Stimulated activated memory B cell treated with anti-CD40 and anti-IgM and Interleukin-4, amounts not matched to agents 10 μg/mL and 1 μg/mL and 100 μg/mL, for 72 hours (primary cell): ENCODE measurements at regions not wholly inside any gene's neighbourhood (a gene's known extent, or its start where the extent isn't known, plus 50 kb on each side); places are given as distances from the start of the nearest gene placed in this dataset.
"Not testable (repeated sequence)": the region's sequence is repeated elsewhere in the genome, so short reads cannot be mapped to it uniquely, and the experiment has no call there.

Experiments used
- ATAC-seq: fragments of 150-1000 bp; cut with Tn5 transposase; 2 replicates; pipeline ENCODE4 v1.10.0; 2021
- H3K27ac Mint-ChIP-seq: one replicate; pipeline ENCODE4 v1.8.0; 2022; ENCODE audit warnings: mild to moderate bottlenecking, mixed read lengths
- H3K27me3 Mint-ChIP-seq: one replicate; pipeline ENCODE4 v1.8.0; 2022; ENCODE audit warnings: mixed read lengths
- H3K36me3 Mint-ChIP-seq: one replicate; pipeline ENCODE4 v1.8.0; 2022; ENCODE audit warnings: mixed read lengths
- H3K4me1 Mint-ChIP-seq: one replicate; pipeline ENCODE4 v1.8.0; 2022; ENCODE audit warnings: mixed read lengths
- H3K4me3 Mint-ChIP-seq: one replicate; pipeline ENCODE4 v1.8.0; 2022; ENCODE audit warnings: mild to moderate bottlenecking, moderate library complexity, mixed read lengths
- H3K9me3 Mint-ChIP-seq: one replicate; pipeline ENCODE4 v1.8.0; 2022; ENCODE audit warnings: mixed read lengths

GRCh38 chr12:65744236-65744840 is 79.9 kb upstream of the HMGA2 start:
- not testable (repeated sequence) for H3K4me3 Mint-ChIP-seq
- peaks cover 49% of the 10 kb centered on the region for H3K27me3 Mint-ChIP-seq

DNA sequence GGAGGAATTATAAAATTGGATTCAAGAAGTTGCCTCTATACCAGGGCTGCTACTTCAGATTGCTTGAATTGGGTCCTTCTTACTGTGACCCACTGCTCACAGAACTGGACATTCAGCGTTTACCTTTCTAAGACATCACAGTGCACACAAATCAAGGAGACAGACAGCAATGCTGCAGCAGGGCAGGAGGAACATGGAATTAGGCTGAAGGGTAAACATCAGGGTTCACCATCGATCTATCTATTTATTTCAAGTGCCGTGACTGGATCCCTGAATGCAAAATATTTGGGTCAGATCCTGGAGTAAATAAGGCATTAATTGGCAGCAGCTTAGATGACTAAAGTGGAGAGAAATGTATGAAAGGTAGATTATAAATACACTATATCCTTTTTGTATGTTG is 76.9 kb upstream of the HMGA2 start:
- no peak for ATAC-seq
- Mint-ChIP-seq H3K4me3 (no peak overlapping the region), H3K9me3 (no peaks in the 10 kb centered on the region), H3K27ac (no peak overlapping the region), H3K27me3 (peaks cover 21% of the 10 kb centered on the region), H3K36me3 (no peaks in the 10 kb centered on the region), H3K4me1 (no peaks in the 10 kb centered on the region)

More at GRCh38 chr12:65744236-65744840, 79.9 kb upstream of the HMGA2 start:
- not testable (repeated sequence) for ATAC-seq, H3K27ac Mint-ChIP-seq, H3K9me3 Mint-ChIP-seq, H3K36me3 Mint-ChIP-seq
- peaks cover 17% of the 10 kb centered on the region for H3K4me1 Mint-ChIP-seq

GRCh38 chr12:65748332-65748731 is 76.0 kb upstream of the HMGA2 start:
- H3K4me3 Mint-ChIP-seq, result no peak overlapping the region

DNA sequence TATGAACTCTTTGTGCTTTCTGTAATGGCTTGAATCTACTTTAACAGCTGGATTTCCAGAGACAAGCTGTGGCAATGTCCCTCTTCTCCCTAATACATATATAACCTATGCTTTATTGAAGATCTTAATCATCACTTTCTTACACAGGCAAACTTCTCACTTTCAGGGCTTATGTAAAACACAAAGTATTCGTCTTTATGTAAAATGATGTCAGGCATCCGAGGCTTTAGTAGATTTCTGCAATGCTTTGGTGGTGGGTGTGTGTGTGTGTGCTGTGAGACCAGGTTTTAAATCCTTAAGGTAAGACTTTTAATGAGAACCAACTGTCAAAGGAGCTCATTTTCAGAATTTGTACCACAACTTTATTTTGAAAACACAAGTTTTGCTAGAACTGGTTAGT is 70.0 kb upstream of the HMGA2 start:
- no peak for ATAC-seq
- Mint-ChIP-seq H3K4me1 (no peaks in the 10 kb centered on the region), H3K27me3 (peaks cover 3% of the 10 kb centered on the region), H3K27ac (no peak overlapping the region), H3K9me3 (no peaks in the 10 kb centered on the region), H3K4me3 (no peak overlapping the region), H3K36me3 (no peaks in the 10 kb centered on the region)

More at GRCh38 chr12:65748332-65748731, 76.0 kb upstream of the HMGA2 start:
- no peaks in the 10 kb centered on the region for H3K36me3 Mint-ChIP-seq
- H3K4me1 Mint-ChIP-seq, result no peaks in the 10 kb centered on the region
- H3K27me3 Mint-ChIP-seq, result peaks cover 11% of the 10 kb centered on the region
- no peak for ATAC-seq
- H3K9me3 Mint-ChIP-seq, result no peaks in the 10 kb centered on the region
- no peak overlapping the region for H3K27ac Mint-ChIP-seq

GRCh38 chr12:65754744-65755595 is 69.3 kb upstream of the HMGA2 start:
- Mint-ChIP-seq H3K9me3 (no peaks in the 10 kb centered on the region), H3K36me3 (no peaks in the 10 kb centered on the region), H3K27me3 (no peaks in the 10 kb centered on the region), H3K4me3 (no peak overlapping the region), H3K4me1 (no peaks in the 10 kb centered on the region), H3K27ac (no peak overlapping the region)
- ATAC-seq, result no peak

- H3K27me3 Mint-ChIP-seq, result peaks cover 4% of the 10 kb centered on the region
- no peaks in the 10 kb centered on the region for H3K4me1 Mint-ChIP-seq
- H3K36me3 Mint-ChIP-seq, result no peaks in the 10 kb centered on the region
- no peak overlapping the region for H3K4me3 Mint-ChIP-seq
- H3K9me3 Mint-ChIP-seq, result no peaks in the 10 kb centered on the region
- no peak for ATAC-seq
- no peak overlapping the region for H3K27ac Mint-ChIP-seq
Observed at GRCh38 chr12:65755596-65755978, 68.7 kb upstream of the HMGA2 start.

- ATAC-seq, result no peak
- no peaks in the 10 kb centered on the region for H3K9me3 Mint-ChIP-seq
- H3K4me1 Mint-ChIP-seq, result no peaks in the 10 kb centered on the region
- H3K27me3 Mint-ChIP-seq, result peaks cover 10% of the 10 kb centered on the region
- no peak overlapping the region for H3K4me3 Mint-ChIP-seq
- H3K36me3 Mint-ChIP-seq, result no peaks in the 10 kb centered on the region
- no peak overlapping the region for H3K27ac Mint-ChIP-seq
Observed at GRCh38 chr12:65756267-65756666, 68.0 kb upstream of the HMGA2 start.

- Mint-ChIP-seq H3K4me1 (no peaks in the 10 kb centered on the region), H3K27me3 (peaks cover 10% of the 10 kb centered on the region), H3K9me3 (no peaks in the 10 kb centered on the region), H3K36me3 (no peaks in the 10 kb centered on the region), H3K27ac (no peak overlapping the region), H3K4me3 (no peak overlapping the region)
- peak; percentile 75 for ATAC-seq
Observed at GRCh38 chr12:65756956-65757511, 67.2 kb upstream of the HMGA2 start.

GRCh38 chr12:65758401-65758800 is 65.9 kb upstream of the HMGA2 start:
- peaks cover 10% of the 10 kb centered on the region for H3K27me3 Mint-ChIP-seq

DNA sequence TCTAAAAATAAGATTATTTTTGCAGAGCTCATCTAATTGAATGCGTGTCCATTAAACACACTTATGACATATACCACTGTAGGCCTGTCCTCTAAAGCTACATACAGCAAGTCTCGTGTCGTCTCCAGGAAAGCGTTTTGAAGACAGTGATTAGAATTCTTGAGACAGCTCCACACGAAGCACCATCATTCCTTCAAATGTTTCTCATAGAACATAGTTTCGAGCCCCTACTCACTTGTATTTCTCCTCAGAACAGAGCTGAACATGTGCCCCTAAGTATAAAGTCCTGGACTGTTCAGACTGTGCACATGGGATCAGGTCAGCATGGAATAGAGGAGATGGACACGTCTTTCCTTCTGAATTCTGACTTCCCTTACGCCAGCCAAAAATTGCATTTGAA is 64.5 kb upstream of the HMGA2 start:
- H3K36me3 Mint-ChIP-seq, result no peaks in the 10 kb centered on the region
- no peak overlapping the region for H3K4me3 Mint-ChIP-seq
- peaks cover 10% of the 10 kb centered on the region for H3K27me3 Mint-ChIP-seq
- no peak overlapping the region for H3K27ac Mint-ChIP-seq
- ATAC-seq, result no peak
- peaks cover 2% of the 10 kb centered on the region for H3K9me3 Mint-ChIP-seq
- no peaks in the 10 kb centered on the region for H3K4me1 Mint-ChIP-seq

More at GRCh38 chr12:65758401-65758800, 65.9 kb upstream of the HMGA2 start:
- no peaks in the 10 kb centered on the region for H3K4me1 Mint-ChIP-seq
- no peak overlapping the region for H3K4me3 Mint-ChIP-seq
- no peaks in the 10 kb centered on the region for H3K36me3 Mint-ChIP-seq
- no peak overlapping the region for H3K27ac Mint-ChIP-seq
- H3K9me3 Mint-ChIP-seq, result no peaks in the 10 kb centered on the region
- no peak for ATAC-seq

DNA sequence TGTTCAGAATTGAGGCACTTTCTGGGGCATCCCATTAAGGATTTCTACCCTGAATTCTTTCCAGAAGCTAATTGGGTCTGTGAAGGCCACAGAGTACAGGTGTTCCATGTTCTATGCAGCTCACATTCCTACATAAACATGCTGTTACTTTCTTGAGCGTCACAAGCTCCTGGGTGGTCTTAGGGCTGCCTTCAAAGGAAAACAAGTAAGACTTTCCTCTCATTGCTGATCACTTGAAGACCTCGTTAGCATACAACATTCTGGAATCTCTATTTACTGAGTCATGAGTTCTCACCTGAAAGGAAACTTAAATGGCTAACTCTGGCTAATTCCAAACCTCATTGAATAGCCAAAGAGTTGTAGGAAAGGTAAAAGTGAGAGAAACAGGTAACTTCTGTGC is 63.0 kb upstream of the HMGA2 start:
- peaks cover 2% of the 10 kb centered on the region for H3K9me3 Mint-ChIP-seq
- no peak overlapping the region for H3K4me3 Mint-ChIP-seq

DNA sequence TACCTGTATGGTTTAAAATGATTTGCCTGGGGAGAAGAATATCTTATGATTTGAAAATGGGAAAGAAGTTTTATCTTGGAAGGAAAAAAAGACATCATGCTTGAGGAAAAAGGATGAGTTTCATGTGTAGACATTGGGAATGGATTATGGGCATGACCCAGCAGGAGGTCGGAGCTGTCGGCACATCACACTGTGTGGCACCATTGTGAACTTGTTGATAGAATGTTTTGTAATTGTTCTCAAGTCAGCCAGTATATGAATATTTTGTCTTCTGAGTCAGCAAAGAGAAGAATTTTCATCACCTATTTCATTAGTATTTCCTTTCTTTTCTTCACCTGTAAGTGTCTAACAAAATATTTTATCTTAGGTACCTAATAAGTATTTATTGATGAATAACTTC is 60.0 kb upstream of the HMGA2 start:
- Mint-ChIP-seq H3K4me3 (no peak overlapping the region), H3K4me1 (no peaks in the 10 kb centered on the region), H3K27ac (no peak overlapping the region), H3K36me3 (no peaks in the 10 kb centered on the region), H3K27me3 (peaks cover 18% of the 10 kb centered on the region), H3K9me3 (peaks cover 2% of the 10 kb centered on the region)
- ATAC-seq, result no peak

More for the DNA sequence above, 63.0 kb upstream of the HMGA2 start:
- ATAC-seq, result no peak
- peaks cover 10% of the 10 kb centered on the region for H3K27me3 Mint-ChIP-seq
- H3K4me1 Mint-ChIP-seq, result no peaks in the 10 kb centered on the region
- no peak overlapping the region for H3K27ac Mint-ChIP-seq
- no peaks in the 10 kb centered on the region for H3K36me3 Mint-ChIP-seq

GRCh38 chr12:65765436-65765813 is 58.9 kb upstream of the HMGA2 start:
- Mint-ChIP-seq H3K9me3 (peaks cover 2% of the 10 kb centered on the region), H3K4me1 (no peaks in the 10 kb centered on the region), H3K4me3 (no peak overlapping the region), H3K27ac (no peak overlapping the region), H3K27me3 (peaks cover 16% of the 10 kb centered on the region), H3K36me3 (no peaks in the 10 kb centered on the region)
- ATAC-seq, result no peak

GRCh38 chr12:65769880-65770279 is 54.4 kb upstream of the HMGA2 start:
- Mint-ChIP-seq H3K4me1 (no peaks in the 10 kb centered on the region), H3K36me3 (no peaks in the 10 kb centered on the region), H3K9me3 (no peaks in the 10 kb centered on the region), H3K4me3 (no peak overlapping the region), H3K27me3 (peaks cover 17% of the 10 kb centered on the region), H3K27ac (no peak overlapping the region)
- ATAC-seq, result no peak
